ENCODE measurements at regions not wholly inside any gene's neighbourhood (a gene's known extent, or its start where the extent isn't known, plus 50 kb on each side); places are given as distances from the start of the nearest gene placed in this dataset.

DNA sequence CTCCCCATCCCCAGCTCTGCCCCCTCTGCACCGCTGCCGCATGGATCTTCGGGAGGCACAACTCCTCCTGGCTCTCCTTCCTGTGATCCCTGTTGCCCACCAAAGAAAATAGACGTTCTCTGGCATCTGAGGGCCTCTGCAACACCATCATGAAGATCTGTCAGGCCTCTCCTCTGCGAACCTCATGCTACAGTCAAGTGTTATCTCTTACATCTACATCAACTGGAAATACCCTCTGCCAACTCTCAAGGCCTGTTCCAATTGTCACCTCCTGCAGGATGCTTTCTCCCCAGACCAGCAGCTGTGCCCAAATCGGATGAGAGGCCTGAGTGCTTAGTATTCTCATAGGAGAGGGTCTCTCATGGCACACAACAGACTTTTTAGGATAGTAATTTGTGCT is 478.4 kb downstream of the BCL11A start:
- H3K27ac ChIP-seq = no peak overlapping the region
- DNase-seq = no peak
- intact Hi-C loops (cut with DNase I) = no loop called here
- H3K36me3 ChIP-seq (replicated peaks in 1 of 2; ENCODE audit: insufficient read depth in 1 of 2, low read depth in 2 of 2) = no peaks in the 10 kb centered on the region
- H3K4me3 ChIP-seq = no peak overlapping the region
- 84 to 93% methylated on average over 6 of the region's 6 CpGs for WGBS, 2 donors
- no peaks in the 10 kb centered on the region for H3K9me3 ChIP-seq
- TF ChIP-seq POLR2A (IDR thresholded peaks at IDR 0.05) = no peak
- no peak for TF ChIP-seq CTCF (IDR thresholded peaks at IDR 0.05)
- H3K4me1 ChIP-seq = no peaks in the 10 kb centered on the region
- no peaks in the 10 kb centered on the region for H3K27me3 ChIP-seq
- ATAC-seq = no peak

- Histone ChIP-seq H3K27ac (no peak overlapping the region), H3K36me3 (replicated peaks in 1 of 2; ENCODE audit: insufficient read depth in 1 of 2, low read depth in 2 of 2) (no peaks in the 10 kb centered on the region), H3K27me3 (no peaks in the 10 kb centered on the region), H3K9me3 (no peaks in the 10 kb centered on the region), H3K4me3 (no peak overlapping the region), H3K4me1 (no peaks in the 10 kb centered on the region)
- intact Hi-C loops (cut with DNase I) = no loop called here
- ATAC-seq (no peak), DNase-seq (no peak)
- 91 to 96% methylated on average over 12 of the region's 12 CpGs for WGBS, 2 donors
- no peak for TF ChIP-seq CTCF (IDR thresholded peaks at IDR 0.05)
- no peak for TF ChIP-seq POLR2A (IDR thresholded peaks at IDR 0.05)
These were observed 480.3 kb downstream of the BCL11A start for GRCh38 chr2:60073201-60073600.

DNA sequence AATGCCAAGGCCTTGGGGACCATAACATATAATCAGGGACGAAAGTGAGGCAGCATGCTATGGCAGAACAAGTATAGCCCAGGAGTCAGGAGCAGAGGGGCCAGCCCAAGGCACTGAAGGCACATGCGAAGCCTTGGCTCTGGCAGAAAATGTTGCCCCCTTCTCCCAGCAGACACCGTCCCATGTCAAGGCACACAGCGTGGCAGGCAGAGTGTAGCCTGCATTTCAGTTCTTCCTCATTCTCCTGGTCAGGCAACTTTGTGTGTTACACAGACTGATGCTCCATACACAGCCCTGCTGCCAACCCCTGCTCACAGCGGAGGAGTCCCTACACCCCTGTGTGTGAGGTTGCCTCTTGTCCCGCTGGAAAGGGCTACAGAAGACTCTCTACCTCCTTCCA is 480.8 kb downstream of the BCL11A start:
- no peaks in the 10 kb centered on the region for H3K9me3 ChIP-seq
- no peaks in the 10 kb centered on the region for H3K36me3 ChIP-seq (replicated peaks in 1 of 2; ENCODE audit: insufficient read depth in 1 of 2, low read depth in 2 of 2)
- no peak overlapping the region for H3K4me3 ChIP-seq
- H3K4me1 ChIP-seq = no peaks in the 10 kb centered on the region
- TF ChIP-seq POLR2A (IDR thresholded peaks at IDR 0.05) = no peak
- DNase-seq (no peak), ATAC-seq (no peak)
- no peaks in the 10 kb centered on the region for H3K27me3 ChIP-seq
- no peak overlapping the region for H3K27ac ChIP-seq
- intact Hi-C loops (cut with DNase I) = no loop called here
- 78 to 88% methylated on average over 6 of the region's 6 CpGs for WGBS, 2 donors

DNA sequence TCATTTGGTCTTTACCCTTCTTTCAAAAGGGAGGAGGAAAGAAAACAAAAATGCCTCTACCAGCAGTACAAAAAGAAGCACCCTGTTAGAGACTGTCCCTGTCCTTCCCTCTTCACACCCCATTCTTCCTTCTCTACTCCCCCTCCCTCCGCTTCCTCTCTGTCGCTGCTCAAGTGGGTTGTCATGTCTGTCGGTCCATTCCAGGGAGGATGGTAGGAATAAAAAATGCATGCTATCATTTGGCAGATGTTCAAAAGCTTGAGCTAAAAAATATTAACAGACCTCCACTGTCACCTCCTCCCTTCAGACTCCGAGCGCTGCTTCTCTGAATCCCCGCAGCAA is 482.0 kb downstream of the BCL11A start:
- TF ChIP-seq CTCF (IDR thresholded peaks at IDR 0.05) (no peak), POLR2A (IDR thresholded peaks at IDR 0.05) (no peak)
- no peak overlapping the region for H3K27ac ChIP-seq
- WGBS, 2 donors = 61 to 80% methylated on average over 6 of the region's 6 CpGs
- H3K4me1 ChIP-seq = no peaks in the 10 kb centered on the region
- ATAC-seq (no peak), DNase-seq (no peak)
- H3K36me3 ChIP-seq (replicated peaks in 1 of 2; ENCODE audit: insufficient read depth in 1 of 2, low read depth in 2 of 2) = no peaks in the 10 kb centered on the region
- no peak overlapping the region for H3K4me3 ChIP-seq
- intact Hi-C loops (cut with DNase I) = no loop called here
- H3K9me3 ChIP-seq = no peaks in the 10 kb centered on the region
- no peaks in the 10 kb centered on the region for H3K27me3 ChIP-seq

DNA sequence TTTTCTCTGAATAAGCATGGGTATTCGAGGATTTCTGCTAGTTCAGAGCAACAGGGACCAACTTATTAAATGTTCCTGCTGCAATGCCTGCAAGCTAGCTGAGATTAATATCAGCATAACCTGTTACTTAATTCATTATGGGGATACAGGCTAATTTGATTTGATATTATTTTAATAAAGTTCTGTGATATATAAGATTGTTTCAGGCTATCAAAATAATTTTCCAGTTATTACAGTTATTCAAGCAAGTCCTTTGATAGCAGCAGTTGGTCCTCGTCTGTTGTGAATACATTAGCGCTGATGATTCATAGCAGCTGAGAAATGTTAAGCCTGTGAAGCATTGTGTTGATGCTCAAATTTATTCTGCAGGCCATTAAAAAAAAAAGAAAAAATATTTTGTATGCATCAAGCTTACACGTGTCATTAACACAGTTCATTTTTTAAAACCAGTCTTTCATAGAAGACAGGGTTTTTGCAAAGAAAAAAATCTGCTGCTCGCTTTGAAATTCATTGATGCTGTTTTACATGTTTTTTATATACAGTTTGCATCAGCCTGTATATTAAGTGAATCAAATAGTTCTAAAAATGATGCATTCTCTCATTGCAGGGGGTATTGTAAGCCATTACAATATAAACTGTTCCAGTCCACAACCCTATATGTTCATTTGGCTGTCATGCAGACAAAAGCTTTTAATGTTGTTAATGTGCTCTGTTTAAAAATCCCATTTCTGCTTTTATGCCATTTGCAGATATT is 482.5 kb downstream of the BCL11A start:
- no peak overlapping the region for H3K4me3 ChIP-seq
- WGBS, 2 donors = 82 to 85% methylated on average over 5 of the region's 5 CpGs
- TF ChIP-seq POLR2A (IDR thresholded peaks at IDR 0.05) (no peak), CTCF (IDR thresholded peaks at IDR 0.05) (no peak)
- DNase-seq = no peak
- ATAC-seq = no peak
- intact Hi-C loops (cut with DNase I) = no loop called here
- no peaks in the 10 kb centered on the region for H3K9me3 ChIP-seq
- H3K4me1 ChIP-seq = no peaks in the 10 kb centered on the region
- H3K27ac ChIP-seq = no peak overlapping the region
- H3K27me3 ChIP-seq = no peaks in the 10 kb centered on the region
- H3K36me3 ChIP-seq (replicated peaks in 1 of 2; ENCODE audit: insufficient read depth in 1 of 2, low read depth in 2 of 2) = no peaks in the 10 kb centered on the region
